Suprapubic skin (tissue), 4 donors: ENCODE measurements at regions not wholly inside any gene's neighbourhood (a gene's known extent, or its start where the extent isn't known, plus 50 kb on each side); places are given as distances from the start of the nearest gene placed in this dataset.

ENCODE experiments used
- DNase-seq, 2 donors: peaks; one replicate each; pipeline ENCODE4 v3.0.0-alpha.2; 2019; ENCODE audit warnings: low spot score in 2 of 2
- H3K27ac ChIP-seq: fragments of 200-600 bp; sonication (generic); one replicate; pipeline ENCODE4 v1.5.1; 2019
- H3K27me3 ChIP-seq: fragments of 200-600 bp; sonication (generic); one replicate; pipeline ENCODE4 v1.5.1; 2019
- H3K36me3 ChIP-seq: fragments of 200-600 bp; sonication (generic); one replicate; pipeline ENCODE4 v1.5.1; 2019
- H3K4me1 ChIP-seq: fragments of 200-600 bp; sonication (generic); one replicate; pipeline ENCODE4 v1.5.1; 2019
- H3K4me3 ChIP-seq: fragments of 200-600 bp; sonication (generic); one replicate; pipeline ENCODE4 v1.5.1; 2019; ENCODE audit warnings: mild to moderate bottlenecking
- H3K9me3 ChIP-seq: fragments of 200-600 bp; sonication (generic); one replicate; pipeline ENCODE4 v1.5.1; 2019
- CTCF ChIP-seq, 2 donors: fragments of 200-600 bp in 1 of 2; fragments of 450-650 bp in 1 of 2; sonication (generic) in 1 of 2; IDR thresholded peaks; one replicate each; pipeline ENCODE4 v1.5.1; 2016 to 2019; ENCODE audit warnings: antibody characterized with exemption in 2 of 2, mild to moderate bottlenecking in 1 of 2, moderate library complexity in 1 of 2
- EP300 ChIP-seq: sonication (generic); formaldehyde crosslinking; IDR thresholded peaks from one replicate; pipeline ENCODE4 v1.6.1; 2017; ENCODE audit warnings: antibody characterized with exemption
- POLR2A ChIP-seq, 2 donors: fragments of 450-650 bp; IDR thresholded peaks; one replicate each; pipeline ENCODE4 v1.6.1; 2017; ENCODE audit warnings: antibody characterized with exemption in 2 of 2, mild to moderate bottlenecking in 2 of 2, moderate library complexity in 2 of 2
- POLR2AphosphoS5 ChIP-seq, 3 donors: sonication (generic); formaldehyde crosslinking; IDR thresholded peaks; one replicate each; pipeline ENCODE4 v1.6.1; 2017; ENCODE audit warnings: antibody characterized with exemption in 3 of 3
- WGBS: methylation state at CpG from one replicate; pipeline ENCODE4 v1.1.5; 2018; 5-methylcytosine and 5-hydroxymethylcytosine counted together

- H3K4me3 ChIP-seq, result no peak overlapping the region
- no peak for DNase-seq
- TF ChIP-seq POLR2A (IDR thresholded peaks at IDR 0.05) (no peak), CTCF (IDR thresholded peaks at IDR 0.05) (no peak), EP300 (no peak), POLR2AphosphoS5 (IDR thresholded peaks at IDR 0.05) (no peak)
- no peaks in the 10 kb centered on the region for H3K27me3 ChIP-seq
- H3K27ac ChIP-seq, result no peak overlapping the region
- no peaks in the 10 kb centered on the region for H3K36me3 ChIP-seq
- H3K4me1 ChIP-seq, result no peaks in the 10 kb centered on the region
- H3K9me3 ChIP-seq, result no peaks in the 10 kb centered on the region
- WGBS, result 93% methylated on average over 1 of the region's 1 CpG
These were observed 198.0 kb downstream of the GUCY2F start for GRCh38 chrX:109283870-109284269.

GRCh38 chrX:109281483-109282275, 200.2 kb downstream of the GUCY2F start:
- H3K9me3 ChIP-seq, result no peaks in the 10 kb centered on the region
- WGBS, result 30% methylated on average over 3 of the region's 3 CpGs
- H3K4me3 ChIP-seq, result no peak overlapping the region
- DNase-seq, result no peak
- TF ChIP-seq CTCF (IDR thresholded peaks at IDR 0.05) (no peak), EP300 (no peak), POLR2AphosphoS5 (IDR thresholded peaks at IDR 0.05) (no peak), POLR2A (IDR thresholded peaks at IDR 0.05) (no peak)
- no peak overlapping the region for H3K27ac ChIP-seq
- no peaks in the 10 kb centered on the region for H3K36me3 ChIP-seq
- H3K4me1 ChIP-seq, result no peaks in the 10 kb centered on the region
- H3K27me3 ChIP-seq, result no peaks in the 10 kb centered on the region

- Histone ChIP-seq H3K27me3 (no peaks in the 10 kb centered on the region), H3K4me3 (no peak overlapping the region), H3K9me3 (no peaks in the 10 kb centered on the region), H3K36me3 (no peaks in the 10 kb centered on the region), H3K4me1 (no peaks in the 10 kb centered on the region), H3K27ac (no peak overlapping the region)
- no peak for TF ChIP-seq CTCF (IDR thresholded peaks at IDR 0.05)
- no peak for TF ChIP-seq POLR2A (IDR thresholded peaks at IDR 0.05)
- no peak for TF ChIP-seq POLR2AphosphoS5 (IDR thresholded peaks at IDR 0.05)
- no peak for TF ChIP-seq EP300
- no peak for DNase-seq
- 84% methylated on average over 3 of the region's 3 CpGs for WGBS
These were observed 207.1 kb downstream of the GUCY2F start for GRCh38 chrX:109274806-109275205.

- Histone ChIP-seq H3K4me3 (no peak overlapping the region), H3K4me1 (no peaks in the 10 kb centered on the region), H3K27ac (no peak overlapping the region), H3K27me3 (no peaks in the 10 kb centered on the region), H3K36me3 (no peaks in the 10 kb centered on the region), H3K9me3 (no peaks in the 10 kb centered on the region)
- TF ChIP-seq POLR2AphosphoS5 (IDR thresholded peaks at IDR 0.05) (no peak), POLR2A (IDR thresholded peaks at IDR 0.05) (no peak)
- WGBS, result 20% methylated on average over 2 of the region's 2 CpGs
- no peak for DNase-seq
These were observed 211.1 kb downstream of the GUCY2F start for GRCh38 chrX:109270580-109271484.

- Histone ChIP-seq H3K9me3 (no peaks in the 10 kb centered on the region), H3K27me3 (no peaks in the 10 kb centered on the region), H3K4me3 (no peak overlapping the region), H3K36me3 (no peaks in the 10 kb centered on the region), H3K4me1 (no peaks in the 10 kb centered on the region), H3K27ac (no peak overlapping the region)
- DNase-seq, result no peak
- TF ChIP-seq EP300, result no peak
- no peak for TF ChIP-seq POLR2A (IDR thresholded peaks at IDR 0.05)
- TF ChIP-seq CTCF (IDR thresholded peaks at IDR 0.05), result no peak
- TF ChIP-seq POLR2AphosphoS5 (IDR thresholded peaks at IDR 0.05), result no peak
These were observed 213.5 kb downstream of the GUCY2F start for GRCh38 chrX:109268340-109268739.
